Small intestine (tissue), 7 donors: ENCODE measurements at regions not wholly inside any gene's neighbourhood (a gene's known extent, or its start where the extent isn't known, plus 50 kb on each side); places are given as distances from the start of the nearest gene placed in this dataset.

Experiments
- DNase-seq, 2 donors: peaks; one replicate each; pipeline versions ENCODE4 v3.0.0 to v3.0.0-alpha.2; 2013
- FAIRE-seq: peaks from 2 replicates; lab custom pipeline; 2012; peaks lifted over from hg19 to GRCh38; lab: Jason Lieb, UNC
- H3K27ac ChIP-seq, 3 donors: one replicate each; pipeline ENCODE4 v1.5.1; 2013; ENCODE audit warnings: low read length in 2 of 3, mild to moderate bottlenecking in 2 of 3, control low read depth in 1 of 3, inconsistent platforms in 1 of 3, low read depth in 1 of 3, moderate library complexity in 1 of 3
- H3K27me3 ChIP-seq, 3 donors: one replicate each; pipeline ENCODE4 v1.6.1; 2013; ENCODE audit warnings: low read length in 3 of 3, inconsistent platforms in 1 of 3; ENCODE audit not compliant: control insufficient read depth in 3 of 3, insufficient read depth in 3 of 3
- H3K36me3 ChIP-seq, 3 donors: one replicate each; pipeline ENCODE4 v1.6.1; 2013; ENCODE audit warnings: low read length in 3 of 3, inconsistent platforms in 1 of 3, low read depth in 1 of 3, mild to moderate bottlenecking in 1 of 3, moderate library complexity in 1 of 3; ENCODE audit not compliant: control insufficient read depth in 3 of 3, insufficient read depth in 2 of 3
- H3K4me1 ChIP-seq, 3 donors: one replicate each; pipeline ENCODE4 v1.6.1; 2013; ENCODE audit warnings: low read length in 2 of 3, inconsistent platforms in 1 of 3, low read depth in 1 of 3, mild to moderate bottlenecking in 1 of 3, moderate library complexity in 1 of 3; ENCODE audit not compliant: control insufficient read depth in 3 of 3, insufficient read depth in 2 of 3
- H3K4me3 ChIP-seq, 3 donors: one replicate each; pipeline ENCODE4 v1.5.1; 2013; ENCODE audit warnings: low read length in 3 of 3, control low read depth in 1 of 3, inconsistent platforms in 1 of 3, low read depth in 1 of 3, mild to moderate bottlenecking in 1 of 3, moderate library complexity in 1 of 3
- H3K9me3 ChIP-seq, 2 donors: one replicate each; pipeline ENCODE4 v1.6.1; 2013; ENCODE audit warnings: low read depth in 1 of 2, low read length in 1 of 2; ENCODE audit not compliant: control insufficient read depth in 2 of 2, insufficient read depth in 1 of 2
- whole genome bisulfite sequencing, 3 donors: extraction: QIAGEN DNeasy Blood & Tissue Kit; methylation state at CpG; one replicate each; pipeline ENCODE4 v1.1.7; 2013; 5-methylcytosine and 5-hydroxymethylcytosine counted together
- donor health status: healthy with polysubstance abuse.
- donor health status: control.
- donor health status: control.
- donor health status: Bipolar disorder and iron deficiency.
- donor health status: healthy.

DNA sequence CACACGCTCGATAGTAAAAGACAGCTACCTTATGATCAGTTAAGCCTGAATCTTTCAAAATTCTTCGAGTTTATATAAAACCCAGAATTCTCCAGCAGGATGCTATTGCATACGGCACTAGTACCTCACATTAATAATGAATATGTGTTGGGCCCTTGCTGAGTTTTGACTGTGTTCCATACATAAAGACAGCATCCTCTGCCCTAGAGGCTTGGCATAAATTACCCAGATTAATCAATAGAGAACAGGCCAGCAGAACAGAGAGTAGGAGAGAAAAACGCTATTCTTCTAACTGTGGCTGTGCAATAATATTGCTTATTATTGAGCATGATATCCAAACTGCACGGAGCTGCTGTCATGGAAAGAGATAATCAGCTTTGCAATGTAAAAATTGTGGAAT, 194.3 kb downstream of the SOX11 start:
- Histone ChIP-seq H3K27ac (no peak overlapping the region), H3K4me3 (no peak overlapping the region), H3K4me1 (no peaks in the 10 kb centered on the region), H3K27me3 (no peaks in the 10 kb centered on the region), H3K36me3 (no peaks in the 10 kb centered on the region), H3K9me3 (peaks cover 0 to 2% of the 10 kb centered on the region in 2 donors)
- FAIRE-seq (no peak), DNase-seq (no peak)
- 71 to 77% (median 74%) methylated on average over 6 of the region's 6 CpGs for WGBS, 3 donors

- Histone ChIP-seq H3K4me3 (no peak overlapping the region), H3K27me3 (no peaks in the 10 kb centered on the region), H3K9me3 (peaks cover 0 to 2% of the 10 kb centered on the region in 2 donors), H3K27ac (no peak overlapping the region), H3K4me1 (no peaks in the 10 kb centered on the region), H3K36me3 (no peaks in the 10 kb centered on the region)
- DNase-seq: no peak
- no peak for FAIRE-seq
- WGBS, 3 donors: 7 to 36% (median 15%) methylated on average over 1 of the region's 1 CpG
Observed at GRCh38 chr2:5888126-5888525, 195.9 kb downstream of the SOX11 start.

DNA sequence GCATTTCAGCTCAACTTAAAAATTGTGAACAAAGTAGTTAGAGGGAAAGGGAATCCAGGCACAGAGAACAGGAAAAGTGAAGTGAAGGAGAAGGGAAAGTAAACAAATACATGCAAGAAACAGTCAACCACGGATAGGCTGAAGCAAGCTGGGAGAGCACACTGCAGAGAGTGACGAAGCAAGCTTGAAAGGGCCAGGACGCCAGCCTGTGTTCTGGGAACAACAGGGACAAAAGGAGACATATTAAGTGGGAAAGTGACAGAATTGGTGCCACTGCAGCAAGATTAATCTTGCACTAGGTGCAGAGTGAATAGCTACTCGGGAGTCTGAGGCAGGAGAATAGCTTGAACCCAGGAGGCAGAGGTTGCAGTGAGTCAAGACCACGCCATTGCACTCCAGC, 197.3 kb downstream of the SOX11 start:
- Histone ChIP-seq H3K27ac (no peak overlapping the region), H3K4me3 (no peak overlapping the region), H3K9me3 (no peaks in the 10 kb centered on the region), H3K27me3 (no peaks in the 10 kb centered on the region), H3K4me1 (no peaks in the 10 kb centered on the region), H3K36me3 (no peaks in the 10 kb centered on the region)
- 50 to 56% (median 52%) methylated on average over 5 of the region's 5 CpGs for WGBS, 3 donors
- DNase-seq (no peak), FAIRE-seq (no peak)

GRCh38 chr2:5894355-5894754, 202.2 kb downstream of the SOX11 start:
- 60 to 68% (median 63%) methylated on average over 5 of the region's 5 CpGs for WGBS, 3 donors
- H3K27ac ChIP-seq: no peak overlapping the region
- FAIRE-seq: no peak
- DNase-seq: no peak
- no peaks in the 10 kb centered on the region for H3K4me1 ChIP-seq
- H3K9me3 ChIP-seq: no peaks in the 10 kb centered on the region
- H3K36me3 ChIP-seq: no peaks in the 10 kb centered on the region
- H3K4me3 ChIP-seq: no peak overlapping the region
- H3K27me3 ChIP-seq: no peaks in the 10 kb centered on the region

- no peaks in the 10 kb centered on the region for H3K4me1 ChIP-seq
- no peaks in the 10 kb centered on the region for H3K36me3 ChIP-seq
- H3K4me3 ChIP-seq: no peak overlapping the region
- 86 to 89% (median 88%) methylated on average over 11 of the region's 11 CpGs for WGBS, 3 donors
- DNase-seq: no peak
- H3K27me3 ChIP-seq: no peaks in the 10 kb centered on the region
- H3K9me3 ChIP-seq: no peaks in the 10 kb centered on the region
- FAIRE-seq: no peak
- H3K27ac ChIP-seq: no peak overlapping the region
Observed at GRCh38 chr2:5895284-5895683, 203.1 kb downstream of the SOX11 start.

- H3K9me3 ChIP-seq: no peaks in the 10 kb centered on the region
- no peak overlapping the region for H3K4me3 ChIP-seq
- DNase-seq (no peak), FAIRE-seq (no peak)
- no peaks in the 10 kb centered on the region for H3K36me3 ChIP-seq
- no peak overlapping the region for H3K27ac ChIP-seq
- H3K4me1 ChIP-seq: no peaks in the 10 kb centered on the region
- no peaks in the 10 kb centered on the region for H3K27me3 ChIP-seq
- 78 to 85% (median 79%) methylated on average over 5 of the region's 5 CpGs for WGBS, 3 donors
Observed at GRCh38 chr2:5897249-5897648, 205.1 kb downstream of the SOX11 start.

- WGBS, 3 donors: 79 to 90% (median 85%) methylated on average over 3 of the region's 3 CpGs
- no peaks in the 10 kb centered on the region for H3K9me3 ChIP-seq
Observed at GRCh38 chr2:5898667-5899066, 206.5 kb downstream of the SOX11 start.

DNA sequence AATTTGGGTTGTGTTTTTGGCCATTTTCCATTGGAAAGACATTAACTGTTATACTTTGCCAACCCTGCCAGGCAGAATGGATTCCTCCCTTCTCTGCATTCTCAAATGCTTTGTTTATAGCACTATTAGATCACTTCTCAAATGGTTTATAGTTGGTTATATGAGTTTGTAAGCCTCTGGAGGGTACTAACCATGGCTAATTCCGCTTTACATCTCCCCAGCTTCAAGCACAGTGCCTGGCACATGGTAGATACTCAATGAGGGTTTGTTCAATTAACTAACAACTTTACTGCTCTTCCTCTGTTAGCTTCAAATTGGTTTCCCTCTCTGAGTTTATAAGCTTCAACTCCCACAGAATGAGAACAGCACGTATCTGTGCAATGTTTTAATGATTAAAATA, 213.5 kb downstream of the SOX11 start:
- 62 to 71% (median 65%) methylated on average over 2 of the region's 2 CpGs for WGBS, 3 donors
- FAIRE-seq (no peak), DNase-seq (no peak)
- H3K4me1 ChIP-seq: no peaks in the 10 kb centered on the region
- H3K27me3 ChIP-seq: no peaks in the 10 kb centered on the region
- no peaks in the 10 kb centered on the region for H3K9me3 ChIP-seq
- H3K36me3 ChIP-seq: no peaks in the 10 kb centered on the region
- no peak overlapping the region for H3K27ac ChIP-seq
- no peak overlapping the region for H3K4me3 ChIP-seq

More at GRCh38 chr2:5898667-5899066, 206.5 kb downstream of the SOX11 start:
- DNase-seq (no peak), FAIRE-seq (no peak)
- H3K36me3 ChIP-seq: no peaks in the 10 kb centered on the region
- no peaks in the 10 kb centered on the region for H3K4me1 ChIP-seq
- no peak overlapping the region for H3K4me3 ChIP-seq
- no peaks in the 10 kb centered on the region for H3K27me3 ChIP-seq
- no peak overlapping the region for H3K27ac ChIP-seq

GRCh38 chr2:5908071-5908470, 215.9 kb downstream of the SOX11 start:
- Histone ChIP-seq H3K4me3 (no peak overlapping the region), H3K27ac (no peak overlapping the region), H3K9me3 (no peaks in the 10 kb centered on the region), H3K27me3 (no peaks in the 10 kb centered on the region), H3K36me3 (no peaks in the 10 kb centered on the region), H3K4me1 (no peaks in the 10 kb centered on the region)
- WGBS, 3 donors: 85 to 94% (median 86%) methylated on average over 2 of the region's 2 CpGs
- DNase-seq (no peak), FAIRE-seq (no peak)
